B cell (primary cell): ENCODE measurements at regions not wholly inside any gene's neighbourhood (a gene's known extent, or its start where the extent isn't known, plus 50 kb on each side); places are given as distances from the start of the nearest gene placed in this dataset.

Experiments
- ATAC-seq: fragments of 200-7000 bp; cut with Tn5 transposase; one replicate; pipeline ENCODE4 v1.10.0; 2021; ENCODE audit warnings: low read depth, mild to moderate bottlenecking, moderate number of reproducible peaks, moderate library complexity
- CTCF ChIA-PET: fragments of 350-600 bp; sonication (Branson Sonifier 250); formaldehyde crosslinking; loops from one replicate; lab custom pipeline; 2021; ENCODE audit warnings: antibody characterized with exemption, inconsistent platforms; lab: Charles Lee
- POLR2A ChIA-PET: fragments of 350-600 bp; sonication (Branson Sonifier 250); formaldehyde crosslinking; loops from one replicate; lab custom pipeline; 2021; ENCODE audit warnings: antibody characterized with exemption; lab: Charles Lee
- DNase-seq: peaks from one replicate; pipeline ENCODE4 v3.0.0; 2013
- H2AFZ ChIP-seq: 2 replicates; pipeline ENCODE4 v1.6.1; 2012; ENCODE audit warnings: mild to moderate bottlenecking, low read depth, low read length; ENCODE audit not compliant: insufficient read depth, poor library complexity, severe bottlenecking
- H3K27ac ChIP-seq, 2 donors: 1 replicate in 1 of 2; 2 replicates in 1 of 2; pipeline ENCODE4 v1.5.1; 2012 to 2013; ENCODE audit warnings: low read length in 2 of 2, mild to moderate bottlenecking in 2 of 2, moderate library complexity in 1 of 2
- H3K27me3 ChIP-seq, 4 experiments: fragments of 200-600 bp in 1 of 4; sonication (generic) in 1 of 4; replicated peaks in 1 of 4; 1 replicate in 2 of 4; 2 replicates in 2 of 4; pipeline versions ENCODE4 v1.6.1 to v1.7.0; 2013 to 2016; ENCODE audit warnings: low read length in 3 of 4, mild to moderate bottlenecking in 2 of 4, mixed read lengths in 1 of 4, moderate library complexity in 1 of 4; ENCODE audit not compliant: insufficient read depth in 4 of 4, control insufficient read depth in 3 of 4; ENCODE audit errors: control extremely low read depth in 1 of 4
- H3K36me3 ChIP-seq, 2 experiments: replicated peaks in 1 of 2; 1 replicate in 1 of 2; 2 replicates in 1 of 2; pipeline versions ENCODE4 v1.6.1 to v1.7.1; 2013; ENCODE audit warnings: low read length in 1 of 2; ENCODE audit not compliant: insufficient read depth in 2 of 2, control insufficient read depth in 1 of 2; ENCODE audit errors: control extremely low read depth in 1 of 2, extremely low read depth in 1 of 2
- H3K4me1 ChIP-seq, 2 donors: fragments of 200-600 bp in 1 of 2; sonication (generic) in 1 of 2; 1 replicate in 1 of 2; 2 replicates in 1 of 2; pipeline versions ENCODE4 v1.5.1 to v1.6.1; 2013 to 2017; ENCODE audit warnings: low read length in 2 of 2; ENCODE audit not compliant: control insufficient read depth in 2 of 2, insufficient read depth in 2 of 2
- H3K4me2 ChIP-seq: replicated peaks from 2 replicates; pipeline ENCODE3; 2012; ENCODE audit warnings: mild to moderate bottlenecking, low read depth, low read length; ENCODE audit not compliant: poor library complexity, severe bottlenecking
- H3K4me3 ChIP-seq, 5 experiments: fragments of 200-600 bp in 1 of 5; sonication (generic) in 1 of 5; 1 replicate in 3 of 5; 2 replicates in 2 of 5; pipeline versions ENCODE4 v1.5.1 to v1.7.0; 2011 to 2016; ENCODE audit warnings: low read length in 4 of 5, mild to moderate bottlenecking in 4 of 5, low read depth in 2 of 5, control low read depth in 1 of 5, moderate library complexity in 1 of 5; ENCODE audit not compliant: insufficient read depth in 1 of 5; ENCODE audit errors: control extremely low read depth in 1 of 5, extremely low read depth in 1 of 5
- H3K79me2 ChIP-seq: fragments of 200-600 bp; sonication (generic); one replicate; pipeline ENCODE4 v1.6.0; 2016; ENCODE audit warnings: low read length; ENCODE audit not compliant: control insufficient read depth, insufficient read depth
- H3K9ac ChIP-seq: fragments of 200-600 bp; sonication (generic); 2 replicates; pipeline ENCODE4 v1.6.1; 2017; ENCODE audit warnings: mild to moderate bottlenecking, low read length, moderate library complexity
- H3K9me3 ChIP-seq, 3 donors: one replicate each; pipeline versions ENCODE4 v1.6.1 to v1.7.1; 2013; ENCODE audit warnings: low read length in 2 of 3; ENCODE audit not compliant: control insufficient read depth in 2 of 3, insufficient read depth in 1 of 3; ENCODE audit errors: control extremely low read depth in 1 of 3
- H4K20me1 ChIP-seq: 2 replicates; pipeline ENCODE4 v1.6.0; 2012; ENCODE audit warnings: mild to moderate bottlenecking, low read length; ENCODE audit not compliant: insufficient read depth, control insufficient read depth, poor library complexity, severe bottlenecking
- H3K27ac Mint-ChIP-seq: one replicate; pipeline ENCODE4 v1.8.0; 2021; ENCODE audit warnings: mixed read lengths
- H3K27me3 Mint-ChIP-seq: one replicate; pipeline ENCODE4 v1.8.0; 2021; ENCODE audit warnings: mixed read lengths
- H3K4me1 Mint-ChIP-seq: one replicate; pipeline ENCODE4 v1.8.0; 2021; ENCODE audit warnings: mixed read lengths
- H3K4me3 Mint-ChIP-seq: one replicate; pipeline ENCODE4 v1.8.0; 2021; ENCODE audit warnings: mixed read lengths
- H3K9me3 Mint-ChIP-seq: one replicate; pipeline ENCODE4 v1.8.0; 2022; ENCODE audit warnings: mixed read lengths; ENCODE audit not compliant: insufficient read depth
- EZH2 ChIP-seq: IDR thresholded peaks from 2 replicates; pipeline ENCODE4 v1.6.1; 2012; ENCODE audit warnings: borderline replicate concordance, low read depth, mild to moderate bottlenecking, moderate library complexity, low read length; ENCODE audit not compliant: insufficient read depth, poor library complexity, severe bottlenecking
- WGBS: methylation state at CpG from one replicate; pipeline ENCODE4 v1.1.5; 2013; ENCODE audit warnings: missing lambda C conversion rate; ENCODE audit not compliant: insufficient coverage; 5-methylcytosine and 5-hydroxymethylcytosine counted together
- intact Hi-C: fragments of 100-400 bp; cut with micrococcal nuclease; formaldehyde crosslinking; loops from one replicate; pipeline ENCODE4 v1.10.0; 2022
- TF ChIP-seq, protein P1 (sequence below): fragments of 200-600 bp; IDR thresholded peaks from one replicate; pipeline ENCODE4 v1.8.0; 2022; ENCODE audit warnings: antibody characterized with exemption, mild to moderate bottlenecking

GRCh38 chr5:148012801-148013200, 51.0 kb upstream of the SPINK5 start:
- no peak for DNase-seq
- CTCF ChIA-PET, result no interaction called here
- TF ChIP-seq, protein P1, sequence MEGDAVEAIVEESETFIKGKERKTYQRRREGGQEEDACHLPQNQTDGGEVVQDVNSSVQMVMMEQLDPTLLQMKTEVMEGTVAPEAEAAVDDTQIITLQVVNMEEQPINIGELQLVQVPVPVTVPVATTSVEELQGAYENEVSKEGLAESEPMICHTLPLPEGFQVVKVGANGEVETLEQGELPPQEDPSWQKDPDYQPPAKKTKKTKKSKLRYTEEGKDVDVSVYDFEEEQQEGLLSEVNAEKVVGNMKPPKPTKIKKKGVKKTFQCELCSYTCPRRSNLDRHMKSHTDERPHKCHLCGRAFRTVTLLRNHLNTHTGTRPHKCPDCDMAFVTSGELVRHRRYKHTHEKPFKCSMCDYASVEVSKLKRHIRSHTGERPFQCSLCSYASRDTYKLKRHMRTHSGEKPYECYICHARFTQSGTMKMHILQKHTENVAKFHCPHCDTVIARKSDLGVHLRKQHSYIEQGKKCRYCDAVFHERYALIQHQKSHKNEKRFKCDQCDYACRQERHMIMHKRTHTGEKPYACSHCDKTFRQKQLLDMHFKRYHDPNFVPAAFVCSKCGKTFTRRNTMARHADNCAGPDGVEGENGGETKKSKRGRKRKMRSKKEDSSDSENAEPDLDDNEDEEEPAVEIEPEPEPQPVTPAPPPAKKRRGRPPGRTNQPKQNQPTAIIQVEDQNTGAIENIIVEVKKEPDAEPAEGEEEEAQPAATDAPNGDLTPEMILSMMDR, result no peak
- TF ChIP-seq EZH2, result no peak
- Histone ChIP-seq H3K4me3 (no peak overlapping the region), H3K27me3 (no peaks in the 10 kb centered on the region), H3K4me1 (no peaks in the 10 kb centered on the region), H3K27ac (no peak overlapping the region), H3K9me3 (no peaks in the 10 kb centered on the region), H3K36me3 (no peaks in the 10 kb centered on the region), H2AFZ (no peak overlapping the region), H3K9ac (no peak overlapping the region), H4K20me1 (no peaks in the 10 kb centered on the region), H3K4me2 (no peak overlapping the region), H3K79me2 (no peaks in the 10 kb centered on the region)
- 84% methylated on average over 2 of the region's 3 CpGs for WGBS
- H3K4me3 Mint-ChIP-seq, result no peak overlapping the region
- no peak overlapping the region for H3K27ac Mint-ChIP-seq
- H3K4me1 Mint-ChIP-seq, result no peaks in the 10 kb centered on the region
- intact Hi-C loops, result no loop called here
- ATAC-seq, result no peak
- no peaks in the 10 kb centered on the region for H3K27me3 Mint-ChIP-seq
- POLR2A ChIA-PET, result no interaction called here
- no peaks in the 10 kb centered on the region for H3K9me3 Mint-ChIP-seq

DNA sequence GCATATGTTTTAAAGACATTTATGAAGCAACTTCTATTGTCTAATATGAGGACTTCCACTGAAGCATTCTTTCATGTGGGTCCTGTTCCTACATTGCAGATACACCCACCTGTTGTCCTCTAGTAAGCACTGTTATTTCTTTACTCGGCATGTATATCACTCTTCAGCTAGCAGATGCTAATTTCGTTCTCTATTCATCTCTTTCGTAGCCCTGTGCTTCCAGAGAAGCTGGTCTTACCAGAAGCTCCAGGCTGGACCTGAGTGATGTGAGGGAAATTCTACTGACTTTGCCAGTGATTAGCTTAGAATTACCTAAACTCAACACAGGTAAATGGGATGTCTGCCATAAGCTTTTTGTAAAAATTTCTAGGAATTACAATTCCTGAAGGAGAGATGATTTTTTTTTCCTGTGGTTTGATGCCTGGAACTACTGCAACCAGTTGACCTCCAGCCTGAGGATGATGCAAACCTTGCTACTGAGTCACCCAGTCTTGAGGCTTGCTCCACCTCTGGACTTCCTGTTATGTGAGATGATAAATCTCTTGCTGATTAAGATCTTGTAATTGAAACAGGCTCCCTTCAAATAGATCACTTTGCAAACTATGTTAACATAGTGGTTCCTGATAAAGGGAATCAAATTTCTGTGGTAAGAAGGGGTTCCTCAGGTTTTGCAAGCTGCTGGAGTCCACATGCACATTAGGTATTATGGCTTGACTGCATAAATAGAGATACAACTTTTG, 52.2 kb upstream of the SPINK5 start:
- ATAC-seq, result no peak
- Histone ChIP-seq H3K9ac (no peak overlapping the region), H2AFZ (no peak overlapping the region), H3K9me3 (no peaks in the 10 kb centered on the region), H3K4me3 (no peak overlapping the region), H3K4me1 (no peaks in the 10 kb centered on the region), H3K27me3 (no peaks in the 10 kb centered on the region), H4K20me1 (no peaks in the 10 kb centered on the region), H3K36me3 (no peaks in the 10 kb centered on the region), H3K27ac (no peak overlapping the region), H3K79me2 (no peaks in the 10 kb centered on the region), H3K4me2 (no peak overlapping the region)
- H3K27ac Mint-ChIP-seq, result no peak overlapping the region
- no peaks in the 10 kb centered on the region for H3K4me1 Mint-ChIP-seq
- ChIA-PET CTCF (no interaction called here), POLR2A (no interaction called here)
- no peak overlapping the region for H3K4me3 Mint-ChIP-seq
- DNase-seq, result no peak
- TF ChIP-seq, protein P1, result no peak
- TF ChIP-seq EZH2, result no peak
- H3K27me3 Mint-ChIP-seq, result no peaks in the 10 kb centered on the region
- peaks cover under 1% of the 10 kb centered on the region for H3K9me3 Mint-ChIP-seq
- WGBS, result no CpG with 5 or more reads among the region's 3 CpGs
- intact Hi-C loops, result no loop called here
